DND-41 (cell line): ENCODE measurements at regions not wholly inside any gene's neighbourhood (a gene's known extent, or its start where the extent isn't known, plus 50 kb on each side); places are given as distances from the start of the nearest gene placed in this dataset.

Experiments
- EZH2 ChIP-seq: IDR thresholded peaks from 3 replicates; pipeline ENCODE4 v1.6.1; 2012; ENCODE audit warnings: borderline replicate concordance, low read depth, mild to moderate bottlenecking, moderate library complexity, low read length, inconsistent platforms; ENCODE audit not compliant: severe bottlenecking
- TF ChIP-seq, protein P1 (sequence below): IDR thresholded peaks from 2 replicates; pipeline ENCODE4 v1.5.1; 2012; ENCODE audit warnings: borderline replicate concordance, low read length, moderate library complexity, mild to moderate bottlenecking; ENCODE audit not compliant: poor library complexity, severe bottlenecking; ENCODE audit errors: extremely low read depth

DNA sequence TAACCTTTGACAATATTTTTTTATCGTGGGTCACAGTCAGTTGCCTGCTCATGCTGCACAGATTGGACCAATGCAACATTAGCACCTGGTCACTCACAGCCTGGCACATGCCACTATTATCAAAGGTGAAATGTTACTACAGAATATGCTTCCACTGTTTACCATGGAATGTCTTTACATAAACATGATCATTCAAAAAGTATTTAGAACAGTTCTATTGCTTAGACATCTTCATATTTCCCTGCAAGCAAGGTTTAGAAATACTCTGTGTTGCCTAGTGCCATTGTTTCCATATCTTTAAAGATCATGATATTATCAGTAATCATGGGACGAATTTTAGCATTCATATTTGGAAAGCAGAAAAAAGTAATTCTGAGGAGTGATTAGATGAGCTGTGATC, 179.9 kb upstream of the CHRM2 start:
- TF ChIP-seq EZH2 = no peak
- TF ChIP-seq, protein P1, sequence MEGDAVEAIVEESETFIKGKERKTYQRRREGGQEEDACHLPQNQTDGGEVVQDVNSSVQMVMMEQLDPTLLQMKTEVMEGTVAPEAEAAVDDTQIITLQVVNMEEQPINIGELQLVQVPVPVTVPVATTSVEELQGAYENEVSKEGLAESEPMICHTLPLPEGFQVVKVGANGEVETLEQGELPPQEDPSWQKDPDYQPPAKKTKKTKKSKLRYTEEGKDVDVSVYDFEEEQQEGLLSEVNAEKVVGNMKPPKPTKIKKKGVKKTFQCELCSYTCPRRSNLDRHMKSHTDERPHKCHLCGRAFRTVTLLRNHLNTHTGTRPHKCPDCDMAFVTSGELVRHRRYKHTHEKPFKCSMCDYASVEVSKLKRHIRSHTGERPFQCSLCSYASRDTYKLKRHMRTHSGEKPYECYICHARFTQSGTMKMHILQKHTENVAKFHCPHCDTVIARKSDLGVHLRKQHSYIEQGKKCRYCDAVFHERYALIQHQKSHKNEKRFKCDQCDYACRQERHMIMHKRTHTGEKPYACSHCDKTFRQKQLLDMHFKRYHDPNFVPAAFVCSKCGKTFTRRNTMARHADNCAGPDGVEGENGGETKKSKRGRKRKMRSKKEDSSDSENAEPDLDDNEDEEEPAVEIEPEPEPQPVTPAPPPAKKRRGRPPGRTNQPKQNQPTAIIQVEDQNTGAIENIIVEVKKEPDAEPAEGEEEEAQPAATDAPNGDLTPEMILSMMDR = no peak
